ENCODE measurements at regions not wholly inside any gene's neighbourhood (a gene's known extent, or its start where the extent isn't known, plus 50 kb on each side); places are given as distances from the start of the nearest gene placed in this dataset.

GRCh38 chr5:18764161-18764560, 1129.9 kb downstream of the TAF11L14 start:
- Histone ChIP-seq H3K4me2 (ENCODE audit: low read depth, low read length, poor library complexity, severe bottlenecking) (no peak overlapping the region), H3K4me1 (ENCODE audit: low read length) (no peaks in the 10 kb centered on the region), H2AFZ (ENCODE audit: low read length) (no peak overlapping the region), H3K79me2 (ENCODE audit: low read length) (no peaks in the 10 kb centered on the region), H3K27ac (ENCODE audit: low read length) (no peak overlapping the region), H3K9me2 (replicated peaks; ENCODE audit: insufficient read depth, low read length) (no peaks in the 10 kb centered on the region; the same call in 1 of the 2 replicates), H3K27me3 (ENCODE audit: low read length) (no peaks in the 10 kb centered on the region), H3K4me3 (ENCODE audit: low read length) (no peak overlapping the region), H4K20me1 (ENCODE audit: insufficient read depth, low read depth, low read length) (no peaks in the 10 kb centered on the region), H3K9me3 (ENCODE audit: low read length) (no peaks in the 10 kb centered on the region), H3K36me3 (ENCODE audit: insufficient read depth, low read length) (no peaks in the 10 kb centered on the region), H3K9ac (ENCODE audit: low read length) (no peak overlapping the region)
- no peak for DNase-seq

- no peak for DNase-seq
- H3K4me1 ChIP-seq (ENCODE audit: low read length), result no peaks in the 10 kb centered on the region
- no peaks in the 10 kb centered on the region for H3K79me2 ChIP-seq (ENCODE audit: low read length)
- H3K36me3 ChIP-seq (ENCODE audit: insufficient read depth, low read length), result no peaks in the 10 kb centered on the region
- H3K4me3 ChIP-seq (ENCODE audit: low read length), result no peak overlapping the region
- no peak overlapping the region for H3K27ac ChIP-seq (ENCODE audit: low read length)
- H3K4me2 ChIP-seq (ENCODE audit: low read depth, low read length, poor library complexity, severe bottlenecking), result no peak overlapping the region
- no peaks in the 10 kb centered on the region for H3K27me3 ChIP-seq (ENCODE audit: low read length)
- no peaks in the 10 kb centered on the region for H3K9me3 ChIP-seq (ENCODE audit: low read length)
- no peak overlapping the region for H3K9ac ChIP-seq (ENCODE audit: low read length)
- H4K20me1 ChIP-seq (ENCODE audit: insufficient read depth, low read depth, low read length), result no peaks in the 10 kb centered on the region
- H2AFZ ChIP-seq (ENCODE audit: low read length), result no peak overlapping the region
- no peaks in the 10 kb centered on the region; the same call in 1 of the 2 replicates for H3K9me2 ChIP-seq (replicated peaks; ENCODE audit: insufficient read depth, low read length)
These were observed 1131.0 kb downstream of the TAF11L14 start for GRCh38 chr5:18765304-18765703.

- H3K4me1 ChIP-seq (ENCODE audit: low read length), result no peaks in the 10 kb centered on the region
- no peaks in the 10 kb centered on the region for H3K9me2 ChIP-seq (replicated peaks; ENCODE audit: insufficient read depth, low read length)
- DNase-seq, result no peak
- H3K9me3 ChIP-seq (ENCODE audit: low read length), result no peaks in the 10 kb centered on the region
- H3K27ac ChIP-seq (ENCODE audit: low read length), result no peak overlapping the region
- no peak overlapping the region for H2AFZ ChIP-seq (ENCODE audit: low read length)
- H3K4me3 ChIP-seq (ENCODE audit: low read length), result no peak overlapping the region
- H3K27me3 ChIP-seq (ENCODE audit: low read length), result no peaks in the 10 kb centered on the region
- no peaks in the 10 kb centered on the region for H4K20me1 ChIP-seq (ENCODE audit: insufficient read depth, low read depth, low read length)
- no peak overlapping the region for H3K4me2 ChIP-seq (ENCODE audit: low read depth, low read length, poor library complexity, severe bottlenecking)
- H3K9ac ChIP-seq (ENCODE audit: low read length), result no peak overlapping the region
- H3K79me2 ChIP-seq (ENCODE audit: low read length), result no peaks in the 10 kb centered on the region
- H3K36me3 ChIP-seq (ENCODE audit: insufficient read depth, low read length), result no peaks in the 10 kb centered on the region
These were observed 1136.9 kb downstream of the TAF11L14 start for GRCh38 chr5:18771097-18771610.

- no peaks in the 10 kb centered on the region for H3K4me1 ChIP-seq (ENCODE audit: low read length)
These were observed 1138.2 kb downstream of the TAF11L14 start for GRCh38 chr5:18772475-18772874.

GRCh38 chr5:18778225-18778624, 1144.0 kb downstream of the TAF11L14 start:
- Histone ChIP-seq H3K36me3 (ENCODE audit: insufficient read depth, low read length) (no peaks in the 10 kb centered on the region), H2AFZ (ENCODE audit: low read length) (no peak overlapping the region), H3K79me2 (ENCODE audit: low read length) (no peaks in the 10 kb centered on the region), H3K4me1 (ENCODE audit: low read length) (no peaks in the 10 kb centered on the region), H3K9me2 (replicated peaks; ENCODE audit: insufficient read depth, low read length) (no peaks in the 10 kb centered on the region), H3K4me2 (ENCODE audit: low read depth, low read length, poor library complexity, severe bottlenecking) (no peak overlapping the region), H3K27me3 (ENCODE audit: low read length) (no peaks in the 10 kb centered on the region), H4K20me1 (ENCODE audit: insufficient read depth, low read depth, low read length) (no peaks in the 10 kb centered on the region), H3K4me3 (ENCODE audit: low read length) (no peak overlapping the region), H3K9ac (ENCODE audit: low read length) (no peak overlapping the region), H3K9me3 (ENCODE audit: low read length) (no peaks in the 10 kb centered on the region), H3K27ac (ENCODE audit: low read length) (no peak overlapping the region)
- DNase-seq, result no peak

More at GRCh38 chr5:18772475-18772874, 1138.2 kb downstream of the TAF11L14 start:
- Histone ChIP-seq H3K36me3 (ENCODE audit: insufficient read depth, low read length) (no peaks in the 10 kb centered on the region), H3K9ac (ENCODE audit: low read length) (no peak overlapping the region), H3K79me2 (ENCODE audit: low read length) (no peaks in the 10 kb centered on the region), H3K27me3 (ENCODE audit: low read length) (no peaks in the 10 kb centered on the region), H3K9me2 (replicated peaks; ENCODE audit: insufficient read depth, low read length) (no peaks in the 10 kb centered on the region), H2AFZ (ENCODE audit: low read length) (no peak overlapping the region), H4K20me1 (ENCODE audit: insufficient read depth, low read depth, low read length) (no peaks in the 10 kb centered on the region), H3K4me3 (ENCODE audit: low read length) (no peak overlapping the region), H3K9me3 (ENCODE audit: low read length) (no peaks in the 10 kb centered on the region), H3K27ac (ENCODE audit: low read length) (no peak overlapping the region), H3K4me2 (ENCODE audit: low read depth, low read length, poor library complexity, severe bottlenecking) (no peak overlapping the region)
- DNase-seq, result no peak

GRCh38 chr5:18789218-18789998, 1155.1 kb downstream of the TAF11L14 start:
- Histone ChIP-seq H4K20me1 (ENCODE audit: insufficient read depth, low read depth, low read length) (no peaks in the 10 kb centered on the region), H3K79me2 (ENCODE audit: low read length) (no peaks in the 10 kb centered on the region), H3K4me2 (ENCODE audit: low read depth, low read length, poor library complexity, severe bottlenecking) (no peak overlapping the region), H3K4me3 (ENCODE audit: low read length) (no peak overlapping the region), H2AFZ (ENCODE audit: low read length) (no peak overlapping the region), H3K9me3 (ENCODE audit: low read length) (no peaks in the 10 kb centered on the region), H3K27me3 (ENCODE audit: low read length) (no peaks in the 10 kb centered on the region), H3K9ac (ENCODE audit: low read length) (no peak overlapping the region), H3K36me3 (ENCODE audit: insufficient read depth, low read length) (no peaks in the 10 kb centered on the region), H3K4me1 (ENCODE audit: low read length) (no peaks in the 10 kb centered on the region), H3K27ac (ENCODE audit: low read length) (no peak overlapping the region), H3K9me2 (replicated peaks; ENCODE audit: insufficient read depth, low read length) (no peaks in the 10 kb centered on the region)
- DNase-seq, result no peak

GRCh38 chr5:18792145-18792544, 1157.9 kb downstream of the TAF11L14 start:
- Histone ChIP-seq H3K4me2 (ENCODE audit: low read depth, low read length, poor library complexity, severe bottlenecking) (no peak overlapping the region), H3K4me1 (ENCODE audit: low read length) (no peaks in the 10 kb centered on the region), H3K79me2 (ENCODE audit: low read length) (no peaks in the 10 kb centered on the region), H3K36me3 (ENCODE audit: insufficient read depth, low read length) (no peaks in the 10 kb centered on the region), H3K27ac (ENCODE audit: low read length) (no peak overlapping the region), H3K9ac (ENCODE audit: low read length) (no peak overlapping the region), H3K9me3 (ENCODE audit: low read length) (no peaks in the 10 kb centered on the region), H2AFZ (ENCODE audit: low read length) (no peak overlapping the region), H3K27me3 (ENCODE audit: low read length) (no peaks in the 10 kb centered on the region), H4K20me1 (ENCODE audit: insufficient read depth, low read depth, low read length) (no peaks in the 10 kb centered on the region), H3K4me3 (ENCODE audit: low read length) (no peak overlapping the region), H3K9me2 (replicated peaks; ENCODE audit: insufficient read depth, low read length) (no peaks in the 10 kb centered on the region)
- DNase-seq, result no peak

GRCh38 chr5:18797222-18797621, 1163.0 kb downstream of the TAF11L14 start:
- no peaks in the 10 kb centered on the region for H3K27me3 ChIP-seq (ENCODE audit: low read length)

More at GRCh38 chr5:18797222-18797621, 1163.0 kb downstream of the TAF11L14 start:
- no peak overlapping the region for H3K4me3 ChIP-seq (ENCODE audit: low read length)
- no peaks in the 10 kb centered on the region; the same call in 1 of the 2 replicates for H3K9me2 ChIP-seq (replicated peaks; ENCODE audit: insufficient read depth, low read length)
- H3K9ac ChIP-seq (ENCODE audit: low read length), result no peak overlapping the region
- no peaks in the 10 kb centered on the region for H3K4me1 ChIP-seq (ENCODE audit: low read length)
- no peaks in the 10 kb centered on the region for H3K36me3 ChIP-seq (ENCODE audit: insufficient read depth, low read length)
- no peak for DNase-seq
- no peak overlapping the region for H3K4me2 ChIP-seq (ENCODE audit: low read depth, low read length, poor library complexity, severe bottlenecking)
- H2AFZ ChIP-seq (ENCODE audit: low read length), result no peak overlapping the region
- no peak overlapping the region for H3K27ac ChIP-seq (ENCODE audit: low read length)
- H3K79me2 ChIP-seq (ENCODE audit: low read length), result no peaks in the 10 kb centered on the region
- no peaks in the 10 kb centered on the region for H4K20me1 ChIP-seq (ENCODE audit: insufficient read depth, low read depth, low read length)
- H3K9me3 ChIP-seq (ENCODE audit: low read length), result no peaks in the 10 kb centered on the region

Measured in Karpas-422 (cell line).